ENCODE measurements at regions not wholly inside any gene's neighbourhood (a gene's known extent, or its start where the extent isn't known, plus 50 kb on each side); places are given as distances from the start of the nearest gene placed in this dataset.
A peak's percentile ranks its signal among the peaks of the same experiment; 100 is the strongest.

GRCh38 chr21:16815243-16815642, 697.6 kb upstream of the CXADR start:
- DNase-seq (ENCODE audit: low read depth in 2 of 2) = no peak

- DNase-seq (ENCODE audit: low read depth in 2 of 2) = no peak
These were observed 691.3 kb upstream of the CXADR start for GRCh38 chr21:16821588-16821987.

- no peak for DNase-seq (ENCODE audit: low read depth in 2 of 2)
These were observed 683.3 kb upstream of the CXADR start for GRCh38 chr21:16829532-16829931.

- DNase-seq (ENCODE audit: low read depth in 2 of 2) = no peak
These were observed 680.1 kb upstream of the CXADR start for GRCh38 chr21:16832791-16833190.

GRCh38 chr21:16834791-16835190, 678.1 kb upstream of the CXADR start:
- DNase-seq (ENCODE audit: low read depth in 2 of 2) = no peak

- peak in 1 of 2 experiments; percentile 9 for DNase-seq (ENCODE audit: low read depth in 2 of 2)
These were observed 675.5 kb upstream of the CXADR start for GRCh38 chr21:16837321-16837720.

- no peak for DNase-seq (ENCODE audit: low read depth in 2 of 2)
These were observed 675.1 kb upstream of the CXADR start for GRCh38 chr21:16837721-16838120.

GRCh38 chr21:16838331-16838730, 674.5 kb upstream of the CXADR start:
- no peak for DNase-seq (ENCODE audit: low read depth in 2 of 2)

- no peak for DNase-seq (ENCODE audit: low read depth in 2 of 2)
These were observed 672.3 kb upstream of the CXADR start for GRCh38 chr21:16840538-16840937.

GRCh38 chr21:16841975-16842695, 670.7 kb upstream of the CXADR start:
- DNase-seq (ENCODE audit: low read depth in 2 of 2) = no peak

- DNase-seq (ENCODE audit: low read depth in 2 of 2) = no peak
These were observed 670.2 kb upstream of the CXADR start for GRCh38 chr21:16842696-16843035.

- DNase-seq (ENCODE audit: low read depth in 2 of 2) = no peak
These were observed 665.6 kb upstream of the CXADR start for GRCh38 chr21:16847211-16847610.

GRCh38 chr21:16851054-16851453, 661.8 kb upstream of the CXADR start:
- no peak for DNase-seq (ENCODE audit: low read depth in 2 of 2)

GRCh38 chr21:16855164-16855667, 657.6 kb upstream of the CXADR start:
- DNase-seq (ENCODE audit: low read depth in 2 of 2) = no peak

- no peak for DNase-seq (ENCODE audit: low read depth in 2 of 2)
These were observed 649.4 kb upstream of the CXADR start for GRCh38 chr21:16863362-16863905.

GRCh38 chr21:16863908-16864307, 648.9 kb upstream of the CXADR start:
- DNase-seq (ENCODE audit: low read depth in 2 of 2) = no peak

GRCh38 chr21:16865632-16866031, 647.2 kb upstream of the CXADR start:
- no peak for DNase-seq (ENCODE audit: low read depth in 2 of 2)

GRCh38 chr21:16866851-16867250, 646.0 kb upstream of the CXADR start:
- DNase-seq (ENCODE audit: low read depth in 2 of 2) = no peak

GRCh38 chr21:16870103-16870502, 642.7 kb upstream of the CXADR start:
- peak in 1 of 2 experiments; percentile 11 for DNase-seq (ENCODE audit: low read depth in 2 of 2)

- no peak for DNase-seq (ENCODE audit: low read depth in 2 of 2)
These were observed 640.2 kb upstream of the CXADR start for GRCh38 chr21:16872616-16873015.

GRCh38 chr21:16873176-16873575, 639.7 kb upstream of the CXADR start:
- DNase-seq (ENCODE audit: low read depth in 2 of 2) = no peak

- DNase-seq (ENCODE audit: low read depth in 2 of 2) = no peak
These were observed 639.2 kb upstream of the CXADR start for GRCh38 chr21:16873596-16873995.

GRCh38 chr21:16879479-16879878, 633.4 kb upstream of the CXADR start:
- no peak for DNase-seq (ENCODE audit: low read depth in 2 of 2)

- peak in 1 of 2 experiments; percentile 11 for DNase-seq (ENCODE audit: low read depth in 2 of 2)
These were observed 621.0 kb upstream of the CXADR start for GRCh38 chr21:16891821-16892220.

All from fibroblast of skin of left quadriceps (primary cell).